ENCODE measurements at regions not wholly inside any gene's neighbourhood (a gene's known extent, or its start where the extent isn't known, plus 50 kb on each side); places are given as distances from the start of the nearest gene placed in this dataset.
"Not testable (repeated sequence)": the region's sequence is repeated elsewhere in the genome, so short reads cannot be mapped to it uniquely, and the experiment has no call there.

DNA sequence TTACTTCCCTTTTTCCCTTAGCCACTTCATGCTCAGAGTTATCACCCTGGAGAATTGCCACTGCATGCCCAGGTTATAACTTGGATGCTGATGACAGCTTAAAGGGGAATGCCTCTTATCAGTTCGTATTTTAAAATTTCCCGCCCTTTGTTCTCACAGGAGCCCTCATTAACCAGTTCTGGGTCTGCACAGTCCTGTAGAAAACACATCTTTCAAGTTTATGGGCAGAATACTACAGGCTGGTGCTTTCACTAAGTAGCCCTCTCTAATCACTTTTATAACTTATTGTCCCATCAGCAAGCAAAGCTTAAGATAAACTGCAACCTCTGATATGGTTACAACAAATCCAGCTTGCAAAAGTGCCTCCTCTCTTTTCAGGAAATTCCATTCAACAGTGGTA is 587.3 kb upstream of the UBE2E2 start:
- no peak for DNase-seq

DNA sequence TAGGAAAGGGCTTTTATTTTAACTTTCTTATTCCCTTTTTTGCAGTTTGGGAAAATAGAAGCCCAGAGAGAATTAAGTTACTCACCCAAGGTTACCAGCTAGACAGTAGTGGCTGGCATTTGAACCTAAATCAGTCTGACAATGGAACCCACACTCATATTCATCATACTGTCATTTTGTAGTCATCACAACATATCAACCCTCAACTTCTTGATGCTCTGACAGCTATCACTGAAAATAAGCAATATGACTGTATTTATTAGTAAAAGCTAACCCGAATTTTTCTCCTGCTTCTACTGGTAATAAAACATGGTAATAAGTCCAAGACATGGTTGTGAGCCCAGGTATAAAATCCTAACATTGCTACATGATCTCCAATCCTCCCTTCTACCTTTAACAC is 585.8 kb upstream of the UBE2E2 start:
- no peak for DNase-seq

DNA sequence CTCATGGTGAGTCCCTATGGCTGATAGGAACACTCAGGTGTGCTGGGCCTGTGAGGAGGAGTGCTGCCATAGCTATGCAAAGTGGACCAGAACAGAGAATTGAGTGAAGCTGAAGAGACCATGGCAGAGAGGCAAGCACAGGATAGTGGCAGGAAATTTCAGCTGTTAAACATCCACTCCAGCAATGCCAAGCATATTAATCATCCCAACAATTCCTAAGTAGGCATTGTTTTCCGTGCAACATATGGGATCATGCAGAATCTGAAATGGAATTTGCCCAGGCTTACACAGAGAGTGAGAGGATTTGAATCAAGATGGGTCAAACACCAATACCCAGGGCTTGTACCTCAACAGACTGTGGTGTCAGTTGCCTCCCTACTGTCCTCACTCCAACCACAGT is 582.6 kb upstream of the UBE2E2 start:
- DNase-seq: no peak

DNA sequence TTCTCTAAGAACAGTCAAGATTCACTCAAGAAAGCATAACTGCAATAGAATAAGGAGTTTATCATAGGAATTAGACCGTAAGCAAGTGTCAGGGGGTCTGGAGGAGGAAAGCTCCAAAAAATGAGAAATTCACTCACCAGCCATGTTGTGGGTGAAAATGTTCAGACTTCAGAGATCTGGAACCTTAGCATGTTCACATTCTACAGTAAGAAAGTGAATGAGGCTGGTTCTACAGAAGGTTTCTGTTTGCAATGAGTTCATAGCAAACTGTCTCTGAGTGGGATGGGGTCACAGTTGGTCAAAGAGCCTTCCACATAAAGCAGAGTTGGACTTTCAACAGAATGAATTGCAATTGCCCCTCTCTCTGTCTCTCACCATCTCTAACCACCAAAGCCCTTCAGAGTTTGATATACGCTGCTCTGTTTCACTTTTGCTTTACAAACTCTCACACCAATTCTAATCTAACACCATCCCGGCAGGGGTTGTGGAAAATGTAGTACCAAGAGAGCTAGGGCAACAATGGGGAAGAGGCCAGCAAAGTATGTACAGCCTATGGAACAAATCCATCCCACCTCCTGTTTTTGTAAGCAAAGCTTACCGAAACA is 581.8 kb upstream of the UBE2E2 start:
- DNase-seq: no peak

DNA sequence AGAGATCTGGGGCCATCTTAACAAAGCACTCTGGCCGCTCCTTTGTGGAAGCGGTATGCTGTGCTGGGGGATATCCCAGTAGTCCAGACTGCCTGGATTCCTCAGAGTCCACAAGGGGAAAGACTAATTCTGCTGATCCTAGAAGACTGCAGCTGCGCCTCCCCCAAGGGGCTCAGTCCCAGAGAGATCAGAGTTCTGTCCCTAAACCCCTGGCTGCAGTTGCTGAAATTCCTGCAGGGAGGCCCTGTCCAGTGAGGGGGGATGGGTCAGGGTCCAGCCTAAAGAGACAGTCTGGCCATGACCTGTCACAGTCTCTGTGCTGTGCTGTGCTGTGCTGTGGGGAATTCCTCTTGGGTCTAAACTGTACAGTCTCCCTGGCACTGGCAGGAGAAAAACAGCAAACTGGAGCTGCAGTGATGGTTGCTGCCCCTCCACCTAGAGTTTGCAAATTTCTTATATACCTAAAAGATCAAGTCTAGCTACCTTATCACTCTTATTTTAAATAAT is 575.1 kb upstream of the UBE2E2 start:
- no peak for DNase-seq

DNA sequence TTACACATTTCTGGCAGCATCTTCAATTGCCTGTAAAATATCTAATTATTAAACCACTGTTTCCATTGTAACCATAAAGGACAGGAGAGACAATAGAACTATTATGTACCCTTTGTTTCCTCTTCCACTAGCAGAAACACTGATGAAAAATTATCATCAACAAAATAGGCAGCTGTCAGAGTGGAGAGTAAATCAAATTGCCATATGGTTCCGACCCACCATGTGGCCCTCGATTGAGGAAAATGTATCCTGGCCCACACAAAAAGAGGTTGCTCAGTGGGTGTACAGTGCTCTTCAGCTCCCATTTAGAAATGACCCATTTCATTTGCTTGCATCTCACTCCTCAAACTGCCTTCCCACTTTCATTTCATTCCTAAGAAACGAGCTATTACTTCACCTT is 570.6 kb upstream of the UBE2E2 start:
- no peak for DNase-seq

DNA sequence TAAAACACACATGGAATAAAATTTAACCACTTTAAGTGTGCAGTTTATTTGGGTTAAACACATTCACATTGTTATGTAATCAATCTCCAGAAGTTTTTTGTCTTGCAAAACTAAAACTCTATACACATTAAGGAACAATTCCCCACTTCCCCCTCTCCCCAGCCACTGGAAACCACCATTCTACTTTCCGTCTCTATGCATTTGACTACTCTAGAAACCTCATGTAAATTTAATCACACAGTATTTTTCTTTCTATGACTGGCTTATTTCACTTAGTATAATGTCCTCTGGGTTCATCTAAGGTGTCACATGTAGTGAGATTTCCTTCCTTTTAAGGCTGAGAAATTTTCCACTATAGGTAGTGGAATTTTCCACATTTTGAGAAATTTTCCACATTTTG is 568.7 kb upstream of the UBE2E2 start:
- DNase-seq: no peak

DNA sequence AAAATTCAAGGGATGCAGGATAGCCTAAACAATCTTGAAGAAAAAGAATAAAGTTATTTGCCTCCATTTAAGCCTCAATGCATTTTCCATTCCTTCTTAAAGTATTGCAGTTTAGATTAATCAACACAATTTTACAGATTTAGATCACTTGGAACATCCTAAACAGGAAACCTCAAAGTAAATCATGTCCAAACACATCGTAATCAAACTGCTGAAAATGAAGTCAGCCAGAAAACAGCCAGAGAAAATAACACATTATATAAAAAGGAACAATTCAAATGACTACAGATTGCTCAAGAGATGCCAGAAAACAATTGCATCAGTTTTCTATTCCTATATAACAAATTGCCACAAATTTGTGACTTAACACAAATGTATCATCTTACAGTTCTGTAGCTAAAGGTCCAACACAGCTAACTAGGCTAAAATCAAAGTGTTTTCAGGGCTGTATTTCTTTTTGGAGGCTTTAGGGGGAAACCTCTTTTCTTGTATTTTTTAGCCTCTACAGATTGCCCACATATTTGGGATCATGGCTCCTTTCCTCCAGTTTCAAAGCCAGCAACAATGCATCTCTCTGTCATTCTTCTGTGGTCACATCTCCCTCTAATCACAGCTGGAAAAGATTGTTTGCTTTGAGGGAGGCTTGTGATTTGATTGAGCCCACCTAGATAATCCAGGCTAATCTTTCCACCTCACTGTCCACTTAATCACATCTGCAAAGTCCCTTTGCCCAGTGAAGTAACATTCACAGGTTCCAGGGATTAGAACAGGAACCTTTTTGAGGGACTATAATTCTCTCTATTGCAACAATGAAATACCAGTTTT is 543.3 kb upstream of the UBE2E2 start:
- DNase-seq: no peak

DNA sequence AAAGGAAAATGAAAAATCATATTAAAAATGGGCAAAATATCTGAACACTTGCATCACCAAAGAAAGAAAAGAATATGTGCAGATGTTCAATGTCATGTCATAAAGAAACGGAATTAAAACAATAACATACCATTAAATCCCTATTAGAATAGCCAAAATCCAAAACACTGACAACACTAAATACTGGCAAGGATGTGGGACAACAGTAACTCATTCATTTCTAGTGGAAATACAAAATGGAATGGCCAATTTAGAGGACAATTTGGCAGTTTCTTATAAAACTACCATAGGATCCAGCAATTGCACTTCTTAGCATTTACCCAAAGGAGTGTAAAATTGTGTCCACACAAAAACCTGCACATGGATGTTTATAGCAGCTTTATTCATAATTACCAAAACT is 542.5 kb upstream of the UBE2E2 start:
- DNase-seq: no peak

DNA sequence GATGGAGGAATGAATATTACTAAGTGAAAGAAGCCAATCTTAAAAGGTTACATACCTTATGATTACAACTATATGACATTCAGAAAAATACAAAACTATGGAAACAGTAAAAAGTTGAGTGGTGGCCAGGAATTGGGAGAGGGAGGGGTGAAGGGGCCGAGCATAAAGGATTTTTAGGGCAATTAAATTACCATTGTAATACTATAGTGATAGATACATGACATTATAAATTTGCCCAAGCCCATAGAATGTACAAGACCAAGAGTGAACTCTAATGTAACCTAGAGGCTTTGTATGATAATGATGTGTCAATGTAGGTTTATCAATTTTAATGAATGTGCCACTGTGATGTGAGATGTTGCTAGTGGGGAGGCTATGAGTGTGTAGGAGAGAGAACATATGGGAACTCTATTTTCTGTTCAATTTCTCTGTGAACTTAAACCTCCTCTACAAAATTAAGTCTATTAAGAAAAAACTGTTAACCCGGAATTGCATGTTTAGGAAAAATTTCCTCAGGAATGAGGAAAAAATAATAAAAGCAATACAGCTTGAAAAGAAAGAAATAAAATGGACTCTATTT is 541.9 kb upstream of the UBE2E2 start:
- no peak for DNase-seq

DNA sequence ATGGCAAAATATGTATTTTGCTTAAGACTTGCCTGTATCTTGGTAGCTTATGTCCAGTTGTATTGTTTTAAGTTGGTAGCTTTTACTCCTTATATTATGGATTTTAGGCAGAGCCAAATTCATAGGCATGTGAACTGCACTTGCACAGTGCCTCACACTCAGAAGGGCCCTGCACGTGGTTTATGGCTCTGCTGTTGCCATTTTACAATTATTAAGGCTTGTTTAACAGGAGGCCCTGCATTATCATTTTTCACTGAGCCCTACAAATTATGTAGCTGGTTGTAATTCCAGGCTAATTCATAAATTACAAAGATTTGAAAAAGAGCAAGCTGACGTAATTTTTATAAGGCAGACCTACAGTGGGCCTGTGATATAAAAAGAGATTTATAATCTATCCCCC is 537.6 kb upstream of the UBE2E2 start:
- no peak for DNase-seq

DNA sequence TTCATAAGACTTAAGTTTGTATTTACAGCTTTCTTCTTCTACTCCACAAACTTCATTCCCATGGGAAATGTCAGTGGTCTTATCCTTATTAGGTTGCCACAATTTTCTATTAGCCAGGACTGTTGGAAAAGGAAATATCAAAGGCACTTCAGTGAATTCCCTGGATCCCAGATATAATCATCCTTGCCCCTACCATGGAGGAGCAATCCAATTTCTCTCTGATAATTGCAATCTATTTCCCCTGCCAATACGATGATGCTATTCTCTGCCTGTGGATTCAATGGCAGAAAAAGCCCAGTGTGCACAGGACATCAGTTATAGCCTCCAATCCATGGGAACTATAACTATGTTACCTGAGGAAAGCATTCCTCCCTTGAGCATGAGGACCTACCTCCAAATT is 536.4 kb upstream of the UBE2E2 start:
- no peak for DNase-seq

DNA sequence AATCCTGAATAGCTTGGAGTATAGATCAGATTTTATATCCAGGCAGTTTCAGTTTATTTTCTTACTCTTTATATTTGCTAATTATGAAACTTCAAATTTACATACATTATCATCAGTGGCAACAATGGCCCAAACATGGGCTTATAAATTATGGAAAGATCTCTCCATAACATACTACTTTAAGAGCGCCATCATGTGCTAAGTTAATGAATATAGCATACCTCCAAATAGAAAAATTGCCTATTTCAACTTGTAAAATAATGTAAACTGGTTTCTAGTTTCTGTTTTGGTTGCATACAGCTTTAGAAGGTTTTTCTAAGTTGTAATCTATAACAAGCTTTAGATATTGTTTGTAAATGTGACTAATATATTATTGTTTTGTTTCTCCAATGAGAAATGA is 531.3 kb upstream of the UBE2E2 start:
- no peak for DNase-seq

DNA sequence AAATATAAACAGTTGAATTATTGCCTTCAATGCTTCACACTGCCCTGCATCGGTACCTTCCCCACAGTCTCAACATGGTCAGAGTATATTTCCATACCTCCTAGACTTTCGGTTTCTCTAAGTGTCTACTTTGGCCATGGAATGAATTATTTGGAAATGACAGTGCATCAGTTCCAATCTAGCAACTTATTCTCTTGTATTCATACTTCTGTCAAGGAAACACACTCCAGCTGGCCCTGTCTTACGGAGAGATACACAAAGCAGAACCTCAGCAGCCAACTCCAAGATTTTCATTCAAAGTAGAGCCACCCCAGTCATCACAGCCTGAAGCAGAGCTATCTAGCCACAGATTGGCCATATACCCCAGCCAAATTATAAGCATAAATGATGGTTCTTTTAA is 518.4 kb upstream of the UBE2E2 start:
- no peak for DNase-seq

DNA sequence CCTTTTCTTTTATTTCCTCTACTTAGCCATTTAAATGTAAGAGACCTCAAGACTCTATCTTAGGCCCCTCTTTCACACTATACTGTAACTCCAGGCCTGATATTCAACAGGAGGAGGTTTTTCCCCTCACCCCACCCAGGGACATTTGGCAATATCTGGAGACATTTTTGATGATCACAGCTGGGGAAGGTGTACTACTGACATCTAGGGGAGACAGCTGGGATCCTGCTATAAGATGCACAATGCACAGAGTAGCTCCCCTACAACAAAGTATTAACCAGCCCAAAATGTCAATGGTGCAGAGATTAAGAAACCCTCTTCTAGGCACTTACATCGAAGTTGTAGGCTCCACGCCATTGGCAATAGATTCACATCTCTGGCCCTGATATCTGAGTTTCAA is 517.5 kb upstream of the UBE2E2 start:
- DNase-seq: no peak

DNA sequence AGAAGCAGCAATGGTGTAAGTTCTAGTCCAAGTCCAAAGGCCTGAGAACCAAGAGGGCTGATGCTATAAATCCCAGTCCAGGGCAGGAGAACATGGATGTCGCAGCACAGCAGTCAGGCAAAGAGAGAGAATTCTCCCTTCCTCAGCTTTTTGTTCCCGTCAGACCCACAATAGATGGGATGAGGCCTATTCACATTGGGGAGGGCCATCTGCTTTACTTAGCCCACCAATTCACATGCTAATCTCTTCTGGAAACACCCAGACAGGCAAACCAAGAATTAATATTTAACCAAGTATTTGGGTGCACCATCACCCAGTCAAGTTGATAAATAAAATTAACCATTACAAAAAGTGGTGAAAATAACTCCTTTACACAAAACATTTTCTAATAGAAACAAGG is 511.7 kb upstream of the UBE2E2 start:
- DNase-seq: no peak

DNA sequence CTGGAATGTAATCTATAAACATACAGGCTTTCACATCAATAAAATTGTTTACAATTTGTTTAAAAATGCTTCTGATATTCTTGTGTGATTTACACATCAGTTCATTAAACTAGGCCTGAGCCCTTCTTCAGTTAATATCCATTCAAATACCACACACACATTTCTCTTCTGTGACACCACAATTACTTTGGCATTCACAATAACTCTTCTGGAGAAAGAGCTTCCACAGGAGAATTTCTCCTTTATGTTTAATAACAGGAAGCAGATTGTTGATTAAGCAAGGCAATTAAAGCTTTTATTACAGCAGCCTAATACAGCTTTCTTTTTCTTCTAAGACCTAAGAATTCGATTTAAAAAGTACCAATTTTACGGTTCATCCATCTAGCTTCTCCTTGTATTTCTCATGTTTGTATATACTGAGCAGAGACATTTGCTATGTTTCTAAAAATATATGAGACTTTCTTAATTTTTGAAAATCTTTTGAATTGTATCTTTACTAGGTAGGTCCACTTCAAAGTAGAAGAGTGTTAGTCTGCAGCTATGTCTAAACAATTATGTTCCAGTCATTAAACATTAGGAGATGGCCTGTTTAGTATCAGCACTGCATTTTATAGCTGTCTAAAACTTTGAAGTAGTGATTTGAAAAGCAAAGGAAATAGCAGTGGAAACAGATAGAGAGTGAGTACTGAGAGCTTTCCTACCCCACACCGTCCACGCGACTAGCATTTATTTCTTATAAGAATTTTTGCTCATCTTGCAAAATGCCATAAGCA is 511.1 kb upstream of the UBE2E2 start:
- DNase-seq: no peak

DNA sequence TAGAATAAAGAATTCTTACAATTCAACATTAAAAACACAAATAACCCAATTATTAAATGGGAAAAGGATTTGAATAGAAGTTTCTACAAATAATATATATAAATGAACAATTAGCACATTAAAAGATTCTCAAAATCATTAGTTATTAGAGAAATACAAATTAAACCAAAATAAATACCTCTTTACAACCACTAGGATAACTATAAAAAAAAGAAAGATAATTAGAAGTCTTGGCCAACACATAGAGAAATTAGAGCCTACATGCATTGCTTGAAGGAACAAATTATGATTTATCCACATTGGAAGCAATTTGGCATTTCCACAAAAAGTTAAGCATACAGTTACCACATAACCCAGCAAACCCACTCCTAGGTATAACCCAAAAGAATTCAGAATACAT is 502.3 kb upstream of the UBE2E2 start:
- DNase-seq: no peak

DNA sequence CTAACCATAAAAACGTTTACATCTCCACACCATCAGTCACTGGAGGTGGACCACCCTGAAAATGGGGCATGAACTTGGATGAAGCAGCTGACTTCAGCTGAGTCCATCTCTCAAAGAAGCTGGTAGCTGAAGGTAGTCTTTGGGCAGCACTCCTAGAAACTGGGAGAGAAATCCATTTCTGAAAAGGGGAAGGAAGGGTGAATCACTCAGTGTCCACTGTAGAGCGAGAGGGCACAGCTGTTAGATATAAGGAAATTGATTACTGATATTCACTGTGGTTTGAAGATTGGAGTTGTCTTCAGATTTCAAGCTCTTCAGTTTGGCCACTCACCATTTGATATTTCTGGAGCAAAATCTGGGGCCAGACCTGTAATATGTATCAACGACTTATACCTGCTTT is 499.0 kb upstream of the UBE2E2 start:
- no peak for DNase-seq

DNA sequence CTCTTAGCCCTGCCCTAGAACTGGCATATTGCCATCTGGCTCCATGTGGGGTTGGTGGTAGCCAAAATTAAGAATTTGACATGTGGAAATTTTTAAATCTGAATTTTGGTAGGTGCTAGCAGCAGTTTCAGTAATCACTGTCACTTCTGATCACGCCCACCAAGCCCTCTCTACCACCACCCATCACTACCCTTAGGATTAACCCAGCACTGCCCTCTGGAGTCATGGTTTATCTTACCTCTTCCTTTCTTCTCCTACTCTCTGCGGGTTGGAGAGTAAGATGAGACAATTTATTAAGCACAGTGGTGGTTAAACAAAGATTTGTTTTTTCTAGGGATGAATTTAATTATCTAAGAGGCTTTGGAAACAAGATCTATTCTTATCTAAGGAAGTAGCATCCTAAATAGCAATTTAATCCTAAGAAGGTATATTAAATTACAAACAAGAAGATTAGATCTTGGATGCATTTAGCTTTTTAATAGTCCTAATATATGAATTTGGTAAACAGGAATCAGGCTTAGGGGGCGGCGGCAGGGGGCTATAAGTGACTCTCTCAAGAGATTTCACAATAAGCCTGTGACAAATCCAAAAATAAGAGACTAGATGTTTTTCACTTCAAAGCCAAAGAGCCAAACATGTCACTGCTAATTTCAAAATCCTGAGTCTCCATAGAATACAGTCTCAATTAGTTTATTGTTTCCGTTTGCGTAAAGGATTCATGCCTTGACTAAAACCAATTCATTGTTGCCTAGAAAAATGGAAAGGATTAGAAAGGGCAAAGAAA is 498.4 kb upstream of the UBE2E2 start:
- no peak for DNase-seq

DNA sequence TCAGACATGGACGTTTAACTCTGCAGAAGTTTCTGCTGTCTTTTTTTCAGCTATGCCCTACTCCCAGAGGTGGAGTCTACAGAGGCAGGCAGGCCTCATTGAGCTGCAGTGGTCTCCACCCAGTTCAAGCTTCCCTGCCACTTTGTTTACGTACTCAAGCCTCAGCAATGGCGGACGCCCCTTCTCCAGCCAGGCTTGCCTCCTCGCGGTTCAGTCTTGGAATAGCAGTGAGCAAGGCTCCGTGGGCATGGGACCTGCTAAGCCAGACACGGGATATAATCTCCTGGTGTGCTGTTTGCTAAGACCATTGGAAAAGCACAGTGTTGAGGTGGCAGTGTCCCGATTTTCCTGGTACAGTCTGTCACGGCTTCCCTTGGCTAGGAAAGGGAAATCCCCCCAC is 496.2 kb upstream of the UBE2E2 start:
- DNase-seq: not testable (repeated sequence)

DNA sequence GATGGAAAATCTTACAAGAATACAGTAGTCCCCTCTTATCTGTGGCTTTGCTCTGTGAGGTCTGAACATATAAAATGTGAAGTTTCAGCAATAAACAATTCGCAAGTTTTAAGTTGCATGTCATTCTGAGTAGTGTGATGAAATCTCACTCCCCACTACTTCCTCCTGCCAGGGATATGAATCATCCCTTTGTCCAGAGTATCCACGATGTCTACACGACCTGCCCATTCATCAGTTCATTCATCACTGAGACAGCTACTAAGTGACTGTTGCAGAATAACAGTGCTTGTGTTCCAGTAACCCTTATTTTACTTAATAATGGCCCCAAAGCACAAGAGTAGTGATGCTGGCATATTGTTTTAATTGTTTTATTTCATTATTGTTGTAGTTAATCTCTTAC is 489.2 kb upstream of the UBE2E2 start:
- DNase-seq: no peak

DNA sequence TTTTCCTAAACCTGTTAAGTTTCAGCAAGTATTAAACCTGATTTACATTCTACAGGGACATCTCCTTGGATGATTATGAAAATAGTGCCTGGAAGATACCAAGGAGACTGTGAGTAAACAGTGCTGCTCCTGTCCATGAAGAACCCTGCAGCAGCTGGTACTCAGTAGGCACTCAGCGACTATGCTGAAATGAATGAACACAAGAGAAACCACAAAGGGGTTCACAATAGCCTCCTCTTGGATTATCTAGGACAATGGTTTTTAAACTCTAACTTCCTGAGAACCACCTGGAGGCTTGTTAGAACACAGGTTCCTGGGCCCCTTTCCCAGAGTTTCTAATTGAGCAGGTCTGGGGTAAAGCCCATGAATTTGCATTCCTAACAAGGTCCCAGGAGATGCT is 488.4 kb upstream of the UBE2E2 start:
- no peak for DNase-seq
